Naive B cell (primary cell): ENCODE measurements at regions not wholly inside any gene's neighbourhood (a gene's known extent, or its start where the extent isn't known, plus 50 kb on each side); places are given as distances from the start of the nearest gene placed in this dataset.
A peak's percentile ranks its signal among the peaks of the same experiment; 100 is the strongest.
"Not testable (repeated sequence)": the region's sequence is repeated elsewhere in the genome, so short reads cannot be mapped to it uniquely, and the experiment has no call there.

Experiments used
- ATAC-seq, 2 donors: fragments of 150-1000 bp; cut with Tn5 transposase; 2 replicates each; pipeline ENCODE4 v1.10.0; 2021; ENCODE audit warnings: low read depth in 2 of 2, mild to moderate bottlenecking in 2 of 2, moderate library complexity in 2 of 2
- DNase-seq: peaks from one replicate; pipeline ENCODE4 v3.0.0; 2022
- H3K27ac Mint-ChIP-seq, 6 donors: one replicate each; pipeline ENCODE4 v1.8.0; 2020 to 2022; ENCODE audit warnings: mild to moderate bottlenecking in 6 of 6, mixed read lengths in 6 of 6, moderate library complexity in 5 of 6, inconsistent platforms in 2 of 6
- H3K27me3 Mint-ChIP-seq, 3 donors: one replicate each; pipeline ENCODE4 v1.8.0; 2021 to 2022; ENCODE audit warnings: mixed read lengths in 3 of 3, mild to moderate bottlenecking in 1 of 3
- H3K36me3 Mint-ChIP-seq, 2 donors: one replicate each; pipeline ENCODE4 v1.8.0; 2020 to 2022; ENCODE audit warnings: mixed read lengths in 2 of 2, inconsistent platforms in 1 of 2, mild to moderate bottlenecking in 1 of 2
- H3K4me1 Mint-ChIP-seq, 3 donors: one replicate each; pipeline ENCODE4 v1.8.0; 2020 to 2022; ENCODE audit warnings: mixed read lengths in 3 of 3, inconsistent platforms in 1 of 3, mild to moderate bottlenecking in 1 of 3, moderate library complexity in 1 of 3
- H3K4me3 Mint-ChIP-seq, 8 donors: one replicate each; pipeline ENCODE4 v1.8.0; 2020 to 2022; ENCODE audit warnings: mild to moderate bottlenecking in 8 of 8, mixed read lengths in 8 of 8, moderate library complexity in 8 of 8, inconsistent platforms in 2 of 8
- H3K9me3 Mint-ChIP-seq, 7 donors: one replicate each; pipeline ENCODE4 v1.8.0; 2020 to 2022; ENCODE audit warnings: mixed read lengths in 7 of 7, mild to moderate bottlenecking in 5 of 7, inconsistent platforms in 2 of 7, moderate library complexity in 1 of 7

DNA sequence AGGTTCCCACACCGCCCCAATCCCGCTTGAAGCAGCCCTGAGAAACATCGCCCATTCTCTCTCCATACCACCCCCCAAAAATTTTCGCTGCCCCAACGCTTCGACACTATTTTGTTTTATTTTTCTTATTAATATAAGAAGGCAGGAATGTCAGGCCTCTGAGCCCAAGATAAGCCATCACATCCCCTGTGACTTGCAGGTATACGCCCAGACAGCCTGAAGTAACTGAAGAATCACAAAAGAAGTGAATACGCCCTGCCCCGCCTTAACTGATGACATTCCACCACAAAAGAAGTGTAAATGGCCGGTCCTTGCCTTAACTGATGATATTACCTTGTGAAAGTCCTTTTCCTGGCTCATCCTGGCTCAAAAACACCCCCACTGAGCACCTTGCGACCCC, 463.9 kb downstream of the AJAP1 start:
- not testable (repeated sequence) for H3K27ac Mint-ChIP-seq, H3K36me3 Mint-ChIP-seq, ATAC-seq, H3K4me3 Mint-ChIP-seq, DNase-seq, H3K4me1 Mint-ChIP-seq
- Mint-ChIP-seq H3K27me3 (peaks cover 9 to 11% (median 11%) of the 10 kb centered on the region in 3 donors), H3K9me3 (peaks cover 0 to 10% (median 1%) of the 10 kb centered on the region in 7 donors)

DNA sequence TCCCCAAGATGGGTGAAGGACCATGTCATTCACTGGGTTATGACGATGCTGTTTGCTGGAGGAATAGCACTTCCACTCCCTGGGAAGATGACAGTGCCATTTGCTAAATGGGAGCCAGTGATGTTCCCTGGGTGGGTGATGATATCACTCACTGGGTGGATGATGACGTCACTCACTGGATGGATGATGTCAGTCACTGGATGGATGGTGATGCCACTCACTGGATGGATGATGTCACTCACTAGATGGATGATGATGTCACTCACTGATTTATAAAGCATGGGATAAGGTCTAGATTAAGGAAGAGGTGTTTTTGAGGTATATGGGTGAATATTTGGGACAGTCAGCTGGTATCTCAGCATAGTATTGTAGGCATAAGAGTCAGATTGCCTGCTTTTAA, 457.2 kb downstream of the AJAP1 start:
- DNase-seq (no peak), ATAC-seq (no peak)
- Mint-ChIP-seq H3K4me1 (no peaks in the 10 kb centered on the region), H3K27me3 (peaks cover 21 to 33% (median 24%) of the 10 kb centered on the region in 3 donors), H3K27ac (peak overlapping the region in 1 of 6 donors; percentile 2), H3K4me3 (peak overlapping the region in 1 of 8 donors; percentile 7), H3K9me3 (peaks cover 0 to 8% (median 3%) of the 10 kb centered on the region in 7 donors), H3K36me3 (no peaks in the 10 kb centered on the region)

DNA sequence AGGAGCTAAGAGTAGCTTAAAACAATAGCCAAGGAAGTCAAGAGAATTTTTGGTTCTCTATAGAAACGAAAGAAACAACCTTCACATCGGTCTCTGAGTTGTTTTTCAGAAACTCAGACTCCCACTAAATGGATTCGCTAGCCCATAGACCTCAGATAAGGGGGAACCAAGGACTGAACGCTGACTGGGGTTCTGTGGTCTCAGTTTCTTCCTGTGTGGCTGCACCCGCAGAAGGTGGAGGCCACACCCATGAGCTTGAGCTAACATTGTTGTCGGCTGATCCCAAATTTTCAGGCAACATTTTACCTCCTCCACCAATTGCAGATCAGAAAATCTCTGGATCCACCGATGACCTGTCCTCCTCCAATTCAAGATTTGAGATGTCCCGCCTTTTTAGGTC, 456.1 kb downstream of the AJAP1 start:
- DNase-seq (no peak), ATAC-seq (no peak)
- peaks cover 0 to 6% (median 2%) of the 10 kb centered on the region in 7 donors for H3K9me3 Mint-ChIP-seq
- H3K4me1 Mint-ChIP-seq: no peaks in the 10 kb centered on the region
- no peak overlapping the region for H3K27ac Mint-ChIP-seq
- peaks cover 21 to 33% (median 29%) of the 10 kb centered on the region in 3 donors for H3K27me3 Mint-ChIP-seq
- H3K36me3 Mint-ChIP-seq: no peaks in the 10 kb centered on the region
- H3K4me3 Mint-ChIP-seq: no peak overlapping the region

DNA sequence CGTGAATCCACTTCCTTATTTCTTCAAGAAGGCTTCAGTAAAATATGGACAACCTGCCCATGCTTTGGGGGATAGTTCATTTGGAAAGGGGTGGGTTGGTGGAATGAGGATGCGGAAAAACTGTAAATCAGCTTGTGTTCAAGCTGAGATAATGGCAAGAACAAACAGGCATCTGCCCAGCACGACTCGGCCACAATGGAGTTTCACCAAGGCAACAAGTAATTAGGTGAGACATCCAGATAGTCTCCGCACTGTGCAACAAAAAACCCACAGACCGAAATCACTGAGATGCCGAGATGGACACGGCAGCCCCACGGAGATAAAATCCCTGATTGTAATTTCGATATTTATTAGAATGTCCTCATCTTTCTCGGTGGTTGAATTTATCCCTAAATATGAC, 455.2 kb downstream of the AJAP1 start:
- Mint-ChIP-seq H3K4me3 (no peak overlapping the region), H3K27ac (no peak overlapping the region), H3K4me1 (no peaks in the 10 kb centered on the region), H3K36me3 (no peaks in the 10 kb centered on the region), H3K27me3 (peaks cover 21 to 33% (median 29%) of the 10 kb centered on the region in 3 donors), H3K9me3 (peaks cover 0 to 6% (median 2%) of the 10 kb centered on the region in 7 donors)
- ATAC-seq (no peak), DNase-seq (no peak)

DNA sequence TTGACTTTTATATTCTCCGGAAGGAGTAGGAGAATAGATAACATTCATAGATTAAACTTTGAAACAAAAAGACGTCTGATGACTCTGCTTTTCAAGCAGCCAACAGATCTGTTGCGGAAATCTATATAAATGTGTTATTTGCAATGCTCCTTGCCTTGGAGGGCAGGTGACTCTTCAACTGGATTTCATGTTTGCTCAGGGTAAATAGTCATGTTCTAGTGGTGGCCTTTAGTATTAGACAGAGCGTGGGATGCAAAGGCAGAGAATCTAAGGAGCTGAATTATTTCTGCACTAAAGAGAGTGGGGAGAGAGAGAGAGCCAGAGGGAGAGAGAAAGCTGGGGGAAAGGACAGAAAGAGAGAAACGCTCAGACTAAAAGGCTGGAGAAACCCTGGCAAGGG, 454.3 kb downstream of the AJAP1 start:
- H3K27ac Mint-ChIP-seq: no peak overlapping the region

DNA sequence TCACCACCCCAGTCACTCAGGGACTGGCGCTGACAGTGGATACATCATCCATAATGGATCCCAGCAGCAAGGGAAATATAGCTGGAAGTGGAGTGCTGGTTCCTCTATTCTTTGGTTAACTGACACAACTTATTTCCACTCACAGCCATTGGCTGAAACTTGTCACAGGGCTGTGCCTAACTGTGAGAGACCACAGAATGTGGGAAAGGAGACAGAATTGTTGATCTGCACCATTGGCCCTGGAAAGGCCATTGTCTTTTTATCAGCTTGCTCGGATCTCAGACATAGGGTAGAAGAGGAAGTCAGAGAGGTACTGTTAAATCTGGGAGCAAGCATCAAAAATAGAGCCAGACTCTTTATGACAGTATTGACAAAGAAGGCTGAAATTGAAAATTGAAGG, 451.3 kb downstream of the AJAP1 start:
- H3K4me3 Mint-ChIP-seq: no peak overlapping the region
- ATAC-seq: no peak

More for the DNA sequence above, 454.3 kb downstream of the AJAP1 start:
- Mint-ChIP-seq H3K4me3 (no peak overlapping the region), H3K36me3 (no peaks in the 10 kb centered on the region), H3K9me3 (peaks cover 0 to 6% (median 2%) of the 10 kb centered on the region in 7 donors), H3K4me1 (no peaks in the 10 kb centered on the region), H3K27me3 (peaks cover 21 to 33% (median 29%) of the 10 kb centered on the region in 3 donors)
- DNase-seq (no peak), ATAC-seq (no peak)

DNA sequence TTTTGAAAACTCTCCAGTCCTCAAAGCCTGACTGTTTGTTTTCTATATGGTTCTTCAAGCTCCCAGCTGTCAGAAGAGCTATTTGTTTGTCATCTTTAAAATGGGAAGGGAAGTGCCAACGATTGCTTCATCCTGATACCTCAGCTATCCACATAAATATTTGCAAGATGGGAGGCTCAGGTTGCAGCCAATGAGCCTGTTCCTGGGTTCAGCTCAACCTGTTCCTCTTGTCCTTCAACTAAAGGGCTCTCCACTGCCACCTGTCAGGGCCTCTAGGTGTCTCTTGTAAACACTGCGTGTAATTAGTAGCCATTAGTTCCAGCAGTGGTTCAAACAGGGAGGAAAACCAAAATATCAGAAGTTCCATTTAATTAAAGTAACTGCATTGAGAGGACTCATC, 445.1 kb downstream of the AJAP1 start:
- Mint-ChIP-seq H3K4me3 (no peak overlapping the region), H3K36me3 (peaks cover 0 to 3% of the 10 kb centered on the region in 2 donors), H3K27me3 (peaks cover 0 to 5% (median 0%) of the 10 kb centered on the region in 3 donors), H3K9me3 (peaks cover 0 to 26% (median 4%) of the 10 kb centered on the region in 7 donors), H3K4me1 (no peaks in the 10 kb centered on the region), H3K27ac (peak overlapping the region in 1 of 6 donors; percentile 20)
- no peak for ATAC-seq
- DNase-seq: no peak

More for the DNA sequence above, 451.3 kb downstream of the AJAP1 start:
- H3K9me3 Mint-ChIP-seq: peaks cover 0 to 12% (median 4%) of the 10 kb centered on the region in 7 donors
- H3K27ac Mint-ChIP-seq: no peak overlapping the region
- H3K36me3 Mint-ChIP-seq: no peaks in the 10 kb centered on the region
- no peaks in the 10 kb centered on the region for H3K4me1 Mint-ChIP-seq
- no peak for DNase-seq
- H3K27me3 Mint-ChIP-seq: peaks cover 9 to 22% (median 15%) of the 10 kb centered on the region in 3 donors

DNA sequence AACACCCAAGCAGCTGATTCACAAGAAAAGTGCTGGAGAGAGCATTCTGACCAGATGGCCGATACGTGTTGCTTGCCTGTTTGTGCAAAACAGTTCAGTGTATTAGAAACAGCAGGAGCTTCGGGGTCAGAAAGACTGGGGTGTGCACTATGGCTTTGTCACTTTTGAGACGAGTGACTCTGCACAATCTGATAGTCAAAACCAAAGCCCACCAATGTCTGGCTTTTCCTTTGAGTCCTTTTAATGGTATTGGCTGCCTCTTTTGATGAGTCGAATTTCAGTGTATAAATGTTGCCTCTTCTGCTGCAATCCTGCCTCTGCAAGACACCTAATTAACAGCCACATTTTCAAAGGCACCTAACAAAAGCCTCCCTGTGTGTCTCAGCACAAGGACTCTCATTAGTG, 444.6 kb downstream of the AJAP1 start:
- Mint-ChIP-seq H3K4me1 (no peaks in the 10 kb centered on the region), H3K4me3 (no peak overlapping the region), H3K9me3 (peaks cover 2 to 32% (median 7%) of the 10 kb centered on the region in 7 donors), H3K27ac (no peak overlapping the region), H3K27me3 (peaks cover 0 to 5% (median 0%) of the 10 kb centered on the region in 3 donors), H3K36me3 (peaks cover 0 to 7% of the 10 kb centered on the region in 2 donors)
- ATAC-seq (no peak), DNase-seq (no peak)

DNA sequence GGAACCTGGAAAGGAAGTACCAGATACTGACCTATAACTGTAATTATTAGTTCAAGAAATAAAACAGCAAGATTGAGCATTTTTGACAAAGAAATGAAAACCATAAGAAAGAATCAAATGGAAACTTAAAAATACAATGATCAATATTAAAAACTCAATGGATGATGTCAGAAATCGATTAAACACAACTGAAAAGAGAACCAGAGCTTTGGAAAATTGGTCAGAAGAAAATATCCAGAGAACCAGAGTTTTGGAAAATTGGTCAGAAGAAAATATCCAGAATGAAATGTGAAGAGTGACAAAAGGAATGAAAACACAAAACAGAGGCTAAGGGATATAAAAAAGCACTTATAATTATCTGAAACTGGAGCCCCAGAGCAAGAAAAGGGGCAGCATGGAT, 438.6 kb downstream of the AJAP1 start:
- Mint-ChIP-seq H3K27ac (no peak overlapping the region), H3K9me3 (peaks cover 4 to 55% (median 16%) of the 10 kb centered on the region in 7 donors), H3K36me3 (peaks cover 0 to 22% of the 10 kb centered on the region in 2 donors), H3K4me1 (no peaks in the 10 kb centered on the region), H3K27me3 (no peaks in the 10 kb centered on the region), H3K4me3 (no peak overlapping the region)
- ATAC-seq: no peak
- no peak for DNase-seq

DNA sequence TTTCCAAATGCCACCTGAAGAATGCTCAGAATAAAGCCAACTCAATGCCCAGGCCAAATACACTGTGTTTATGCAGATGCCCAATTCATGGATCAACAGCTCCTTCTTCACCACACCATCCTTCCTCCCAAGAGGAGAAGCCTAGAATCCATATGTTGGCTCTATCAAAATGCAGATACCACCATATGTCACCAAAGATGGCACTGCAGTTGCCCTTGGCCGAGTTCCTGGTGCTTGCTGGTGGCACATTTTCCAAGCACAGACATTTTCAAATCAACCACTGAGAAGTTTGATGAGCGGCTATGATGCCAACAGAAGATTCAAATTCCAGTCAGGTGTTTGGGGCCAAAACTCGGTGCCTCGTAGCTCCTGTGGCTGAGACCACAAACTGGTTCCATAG, 430.3 kb downstream of the AJAP1 start:
- Mint-ChIP-seq H3K27ac (no peak overlapping the region), H3K36me3 (no peaks in the 10 kb centered on the region), H3K27me3 (peaks cover 4 to 8% (median 4%) of the 10 kb centered on the region in 3 donors), H3K4me3 (no peak overlapping the region), H3K9me3 (peaks cover 0 to 12% (median 7%) of the 10 kb centered on the region in 7 donors), H3K4me1 (no peaks in the 10 kb centered on the region)
- no peak for DNase-seq
- ATAC-seq: no peak

DNA sequence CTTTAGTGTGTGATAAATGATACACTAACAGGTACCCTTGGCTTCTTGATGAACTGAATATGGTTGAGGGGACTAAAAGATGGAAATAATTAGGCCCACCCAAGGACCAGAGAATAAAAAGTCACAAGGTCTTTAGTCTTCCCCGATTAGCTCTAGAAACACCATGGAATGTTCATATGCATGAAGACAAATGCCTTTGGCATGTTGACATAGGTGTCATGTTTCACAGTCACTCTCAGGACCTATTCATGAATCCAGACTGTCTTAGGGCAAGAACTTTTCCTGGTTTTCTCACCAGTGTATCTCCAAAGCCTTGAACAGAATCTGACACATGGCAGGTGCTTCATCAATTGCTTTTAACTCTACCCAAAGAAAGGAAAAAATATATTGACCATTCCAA, 412.8 kb downstream of the AJAP1 start:
- peaks cover 11 to 30% (median 13%) of the 10 kb centered on the region in 3 donors for H3K27me3 Mint-ChIP-seq
- ATAC-seq (no peak), DNase-seq (no peak)
- peaks cover 0 to 10% (median 3%) of the 10 kb centered on the region in 7 donors for H3K9me3 Mint-ChIP-seq
- no peak overlapping the region for H3K4me3 Mint-ChIP-seq
- no peak overlapping the region for H3K27ac Mint-ChIP-seq
- H3K36me3 Mint-ChIP-seq: no peaks in the 10 kb centered on the region
- H3K4me1 Mint-ChIP-seq: no peaks in the 10 kb centered on the region

DNA sequence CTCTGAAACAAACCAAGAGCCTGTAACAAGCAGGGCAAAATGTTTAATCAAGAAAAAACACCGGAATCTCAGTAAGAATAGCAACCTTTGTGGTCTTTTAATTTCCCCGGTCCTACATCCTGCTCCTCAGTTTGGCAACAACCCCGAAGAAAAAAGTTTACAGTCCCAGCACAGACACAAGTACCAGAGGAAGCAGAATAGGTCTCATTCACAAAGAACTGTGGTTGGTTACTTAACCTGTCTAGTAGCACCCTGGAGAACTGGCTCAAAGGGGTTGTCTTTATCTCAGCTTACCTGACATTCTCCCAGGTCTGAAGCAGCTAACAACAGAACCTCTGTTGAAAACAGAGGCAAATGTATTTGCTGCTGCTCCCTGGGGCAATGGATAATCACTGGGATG, 399.3 kb downstream of the AJAP1 start:
- H3K4me1 Mint-ChIP-seq: no peaks in the 10 kb centered on the region
- no peaks in the 10 kb centered on the region for H3K36me3 Mint-ChIP-seq
- H3K4me3 Mint-ChIP-seq: no peak overlapping the region
- H3K27me3 Mint-ChIP-seq: no peaks in the 10 kb centered on the region
- ATAC-seq (no peak), DNase-seq (no peak)
- H3K9me3 Mint-ChIP-seq: peaks cover 3 to 37% (median 19%) of the 10 kb centered on the region in 7 donors
- H3K27ac Mint-ChIP-seq: no peak overlapping the region

DNA sequence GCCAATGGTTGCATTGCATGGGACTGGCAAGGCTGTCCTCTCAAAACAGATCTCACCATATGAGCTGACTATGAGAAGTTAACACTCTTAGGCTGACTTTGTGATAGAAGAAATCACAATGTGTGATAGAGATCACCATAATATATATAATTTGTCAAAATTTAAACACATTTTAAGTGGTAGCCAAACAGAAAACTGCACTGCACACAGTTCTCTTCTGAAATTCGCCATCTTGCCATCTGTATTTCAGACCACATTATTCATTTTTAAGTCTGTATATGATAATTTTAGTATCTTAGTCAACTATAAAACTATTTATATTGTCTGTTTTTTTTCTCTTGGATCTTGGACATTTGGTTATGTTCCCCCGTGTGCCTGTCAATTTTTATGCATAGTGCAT, 374.7 kb downstream of the AJAP1 start:
- no peak overlapping the region for H3K27ac Mint-ChIP-seq
- H3K4me1 Mint-ChIP-seq: no peaks in the 10 kb centered on the region
- H3K4me3 Mint-ChIP-seq: no peak overlapping the region
- peaks cover 0 to 5% (median 0%) of the 10 kb centered on the region in 3 donors for H3K27me3 Mint-ChIP-seq
- no peak for DNase-seq
- no peak for ATAC-seq
- peaks cover 0 to 7% (median 0%) of the 10 kb centered on the region in 7 donors for H3K9me3 Mint-ChIP-seq
- H3K36me3 Mint-ChIP-seq: no peaks in the 10 kb centered on the region

DNA sequence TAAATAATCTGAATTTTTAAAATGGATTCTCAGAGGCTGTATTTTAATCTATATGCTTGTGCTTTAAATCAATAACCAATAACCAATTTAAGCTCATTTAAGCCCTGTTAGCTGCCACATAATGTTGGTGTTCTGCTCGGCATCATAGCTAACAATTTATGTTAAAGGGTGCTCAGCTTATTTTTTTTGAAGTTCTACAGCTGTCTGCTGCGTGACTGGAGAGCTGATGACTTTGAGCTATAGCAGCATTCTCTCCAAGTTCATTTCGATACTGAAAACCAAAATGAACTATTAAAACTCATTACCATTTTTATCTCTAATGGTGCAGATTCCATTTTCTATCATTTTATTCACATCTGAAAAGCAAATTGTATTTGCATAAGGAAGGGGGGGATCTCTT, 357.8 kb downstream of the AJAP1 start:
- no peak for ATAC-seq

DNA sequence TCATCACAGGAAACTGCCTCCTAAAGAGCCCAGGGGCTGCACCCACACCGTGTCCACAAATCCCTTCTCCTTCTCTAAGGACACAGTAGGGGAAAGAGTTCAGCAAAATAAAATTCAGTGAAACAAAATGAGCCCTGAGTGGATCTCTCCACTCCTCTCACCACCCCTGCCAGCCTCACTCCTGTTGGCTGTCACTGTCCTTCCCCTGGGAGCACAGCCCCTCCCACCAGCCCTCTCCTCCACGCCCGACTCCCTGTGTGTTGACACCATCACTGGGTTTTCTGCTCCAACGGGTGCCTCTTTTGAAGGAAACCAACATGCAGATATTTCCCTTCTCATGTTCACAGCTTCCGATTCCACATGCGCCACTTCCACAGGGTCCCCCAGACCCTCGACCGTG, 356.2 kb downstream of the AJAP1 start:
- no peak overlapping the region for H3K4me3 Mint-ChIP-seq
- H3K27me3 Mint-ChIP-seq: peaks cover 7 to 19% (median 8%) of the 10 kb centered on the region in 3 donors
- DNase-seq: no peak
- no peaks in the 10 kb centered on the region for H3K36me3 Mint-ChIP-seq
- H3K27ac Mint-ChIP-seq: no peak overlapping the region
- H3K9me3 Mint-ChIP-seq: peaks cover 0 to 2% (median 0%) of the 10 kb centered on the region in 7 donors
- ATAC-seq: no peak
- no peaks in the 10 kb centered on the region for H3K4me1 Mint-ChIP-seq

More for the DNA sequence above, 357.8 kb downstream of the AJAP1 start:
- no peak overlapping the region for H3K27ac Mint-ChIP-seq
- no peak for DNase-seq
- H3K4me1 Mint-ChIP-seq: no peaks in the 10 kb centered on the region
- H3K9me3 Mint-ChIP-seq: no peaks in the 10 kb centered on the region
- no peak overlapping the region for H3K4me3 Mint-ChIP-seq
- peaks cover 7 to 14% (median 8%) of the 10 kb centered on the region in 3 donors for H3K27me3 Mint-ChIP-seq
- H3K36me3 Mint-ChIP-seq: no peaks in the 10 kb centered on the region
